GM10266 (cell line): ENCODE measurements at regions not wholly inside any gene's neighbourhood (a gene's known extent, or its start where the extent isn't known, plus 50 kb on each side); places are given as distances from the start of the nearest gene placed in this dataset.

Source experiments
- DNase-seq: peaks from one replicate; pipeline ENCODE4 v3.0.0; 2012; ENCODE audit errors: extremely low spot score
- TF ChIP-seq, protein P1 (sequence below): IDR thresholded peaks from 2 replicates; pipeline ENCODE4 v1.5.1; 2012; ENCODE audit warnings: mild to moderate bottlenecking, low read depth; ENCODE audit not compliant: control insufficient read depth, insufficient read depth; ENCODE audit errors: missing control alignments

DNA sequence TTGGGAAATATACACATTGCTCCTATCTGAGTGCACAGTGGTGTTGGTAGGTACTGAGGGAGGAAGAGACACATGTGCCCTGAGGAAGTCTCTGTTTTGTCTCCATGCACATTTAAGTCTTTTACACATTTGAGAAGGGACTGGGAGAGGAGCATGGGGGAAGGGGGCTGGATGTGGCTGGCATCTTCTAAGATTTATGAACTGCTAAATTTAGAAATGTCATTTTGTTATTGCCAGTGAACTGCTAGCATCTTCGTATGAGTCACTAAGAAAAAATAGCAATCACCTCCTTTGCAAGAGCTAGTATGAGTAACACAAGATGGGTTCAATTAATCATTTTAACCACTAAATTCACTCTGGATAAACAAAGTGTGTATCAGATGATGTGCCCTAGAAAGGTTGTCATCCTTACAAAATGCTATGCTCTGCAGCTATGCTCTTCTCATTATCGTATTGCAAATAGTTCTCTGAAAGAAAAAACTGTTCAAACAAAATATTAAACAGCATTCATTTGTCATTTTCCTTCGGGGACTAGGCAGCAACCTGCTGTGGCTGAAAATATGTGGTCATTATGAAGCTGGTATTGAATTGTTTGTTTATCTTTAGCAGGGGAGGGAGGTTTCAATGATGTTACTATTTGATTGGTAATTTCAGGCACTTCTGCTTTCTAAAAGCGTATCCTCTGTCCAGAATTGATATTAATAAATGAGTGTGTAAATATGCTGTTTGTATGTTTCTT, 236.5 kb downstream of the DMRTA1 start:
- DNase-seq = no peak
- TF ChIP-seq, protein P1, sequence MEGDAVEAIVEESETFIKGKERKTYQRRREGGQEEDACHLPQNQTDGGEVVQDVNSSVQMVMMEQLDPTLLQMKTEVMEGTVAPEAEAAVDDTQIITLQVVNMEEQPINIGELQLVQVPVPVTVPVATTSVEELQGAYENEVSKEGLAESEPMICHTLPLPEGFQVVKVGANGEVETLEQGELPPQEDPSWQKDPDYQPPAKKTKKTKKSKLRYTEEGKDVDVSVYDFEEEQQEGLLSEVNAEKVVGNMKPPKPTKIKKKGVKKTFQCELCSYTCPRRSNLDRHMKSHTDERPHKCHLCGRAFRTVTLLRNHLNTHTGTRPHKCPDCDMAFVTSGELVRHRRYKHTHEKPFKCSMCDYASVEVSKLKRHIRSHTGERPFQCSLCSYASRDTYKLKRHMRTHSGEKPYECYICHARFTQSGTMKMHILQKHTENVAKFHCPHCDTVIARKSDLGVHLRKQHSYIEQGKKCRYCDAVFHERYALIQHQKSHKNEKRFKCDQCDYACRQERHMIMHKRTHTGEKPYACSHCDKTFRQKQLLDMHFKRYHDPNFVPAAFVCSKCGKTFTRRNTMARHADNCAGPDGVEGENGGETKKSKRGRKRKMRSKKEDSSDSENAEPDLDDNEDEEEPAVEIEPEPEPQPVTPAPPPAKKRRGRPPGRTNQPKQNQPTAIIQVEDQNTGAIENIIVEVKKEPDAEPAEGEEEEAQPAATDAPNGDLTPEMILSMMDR = no peak

DNA sequence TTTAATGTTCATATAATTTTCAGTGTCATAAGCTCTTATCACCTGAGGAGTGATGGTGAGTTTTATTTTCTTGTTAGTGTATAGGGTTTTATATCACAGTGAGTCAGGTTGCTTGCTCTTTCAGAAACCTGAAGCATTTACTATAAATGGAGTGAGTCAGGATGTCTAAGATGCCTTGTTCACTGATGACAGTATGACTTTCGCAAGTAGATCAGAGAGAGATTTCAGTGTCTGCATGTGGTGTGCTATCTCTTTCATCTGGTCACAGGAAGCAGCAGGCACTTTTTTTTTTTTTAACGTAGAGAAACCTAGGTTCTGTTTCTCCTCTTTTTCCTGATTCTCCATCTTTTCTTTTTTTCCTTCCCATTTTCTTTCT, 237.1 kb downstream of the DMRTA1 start:
- TF ChIP-seq, protein P1 = no peak

DNA sequence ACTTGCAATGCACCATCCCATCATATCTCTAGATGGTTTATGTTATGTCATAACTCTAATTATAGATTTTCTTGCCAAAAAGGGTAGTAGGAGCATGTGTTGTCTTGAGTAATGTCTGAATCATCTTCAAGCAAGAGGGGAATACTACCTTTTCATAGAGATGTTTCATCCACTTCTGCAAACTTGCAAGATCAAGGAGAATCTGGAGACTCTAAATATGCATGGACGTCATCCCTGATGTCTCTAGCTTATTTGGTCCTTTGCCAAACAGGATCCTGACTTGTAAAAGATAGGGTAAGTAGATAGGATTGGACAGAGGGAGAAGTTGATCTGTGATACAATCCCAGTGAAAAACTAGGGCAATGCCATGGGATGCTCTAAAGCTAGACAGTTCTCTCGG, 246.5 kb downstream of the DMRTA1 start:
- no peak for DNase-seq
- TF ChIP-seq, protein P1 = no peak

More for the DNA sequence above, 237.1 kb downstream of the DMRTA1 start:
- DNase-seq = no peak

DNA sequence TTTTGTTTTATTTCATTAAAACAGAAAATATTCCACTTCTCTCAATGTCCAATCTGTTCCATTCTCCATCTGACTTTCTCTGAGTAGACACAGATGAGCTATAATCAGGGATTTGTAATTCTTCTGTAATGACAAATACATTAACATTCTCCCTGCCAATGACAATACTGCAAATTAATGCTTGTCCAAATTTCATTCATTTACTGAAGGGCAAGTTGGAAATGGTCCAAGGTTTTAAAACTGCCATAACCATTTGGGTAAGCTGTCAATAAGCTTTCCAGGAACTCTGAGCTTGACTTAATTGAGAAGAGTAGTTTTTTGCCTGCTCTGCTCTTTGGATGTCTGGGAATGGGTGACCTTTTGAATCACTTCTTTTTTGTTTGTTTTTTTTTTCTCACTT, 253.5 kb downstream of the DMRTA1 start:
- no peak for DNase-seq
- TF ChIP-seq, protein P1 = no peak

DNA sequence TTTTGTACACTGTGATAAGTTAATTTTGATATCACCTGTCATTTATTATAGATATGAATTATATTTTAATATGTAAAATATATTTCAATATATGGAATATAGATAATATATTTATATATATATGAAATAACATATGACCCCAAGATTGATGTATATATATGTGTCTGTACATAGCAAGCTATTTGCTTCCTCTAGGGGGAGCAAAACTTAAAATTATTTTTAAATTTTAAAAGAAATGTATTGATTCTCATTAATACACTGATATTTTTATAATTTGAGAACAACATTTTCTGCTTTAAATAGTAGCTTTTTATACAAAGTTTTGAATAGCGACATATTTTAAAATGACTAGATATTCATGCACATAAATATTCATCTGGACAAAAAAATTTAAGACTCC, 272.0 kb downstream of the DMRTA1 start:
- TF ChIP-seq, protein P1 = no peak
- DNase-seq = no peak

DNA sequence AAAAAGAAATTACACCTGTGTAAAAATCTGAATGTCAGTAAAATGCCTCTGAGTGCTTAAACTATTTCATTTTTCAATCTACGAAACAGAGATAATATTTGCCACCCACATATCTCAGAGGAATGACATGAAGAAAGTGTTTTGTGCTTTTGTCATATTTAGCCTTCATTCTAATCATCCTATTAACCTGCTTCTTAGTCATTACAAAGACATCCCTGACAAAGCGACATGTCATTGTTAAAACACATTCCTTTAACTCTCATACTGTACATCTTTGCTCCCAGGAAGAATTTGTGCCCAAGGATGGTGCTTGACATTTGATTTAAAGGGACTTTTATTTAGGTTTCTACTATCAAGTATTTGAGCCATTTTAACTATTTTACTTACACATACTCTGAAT, 275.9 kb downstream of the DMRTA1 start:
- TF ChIP-seq, protein P1 = no peak
- no peak for DNase-seq

DNA sequence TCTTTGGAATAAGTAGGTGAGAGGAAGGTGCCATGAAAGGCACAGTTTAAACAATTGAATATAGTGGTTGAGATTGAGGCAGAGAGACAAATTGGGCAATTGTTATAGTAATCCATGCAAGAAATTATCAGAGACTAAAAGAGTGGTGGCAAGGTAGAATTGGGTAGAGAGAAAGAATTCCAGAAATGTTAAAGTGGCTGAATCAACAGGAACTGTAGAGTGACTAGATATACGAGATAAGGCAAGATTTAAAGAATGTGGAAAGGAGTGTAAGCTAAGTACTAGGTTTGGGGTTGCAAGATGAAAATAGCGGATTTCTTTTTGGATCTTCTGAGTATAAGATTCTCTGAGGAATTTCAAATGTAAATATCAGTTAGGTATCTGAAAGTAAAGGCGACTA, 285.2 kb downstream of the DMRTA1 start:
- TF ChIP-seq, protein P1 = no peak
- DNase-seq = no peak
